ENCODE measurements at regions not wholly inside any gene's neighbourhood (a gene's known extent, or its start where the extent isn't known, plus 50 kb on each side); places are given as distances from the start of the nearest gene placed in this dataset.

- no peaks in the 10 kb centered on the region for H3K27me3 ChIP-seq (ENCODE audit: control insufficient read depth, insufficient read depth, low read length)
- DNase-seq (ENCODE audit: low read depth, low spot score): no peak
- TF ChIP-seq CTCF (IDR thresholded peaks at IDR 0.05; ENCODE audit: low read depth, low read length): no peak
- H3K4me3 ChIP-seq (ENCODE audit: low read depth, low read length): no peak overlapping the region
- CTCF ChIA-PET: no interaction called here
- POLR2A ChIA-PET: no interaction called here
- peak overlapping the region; percentile 61 for H3K27ac ChIP-seq (ENCODE audit: low read depth, low read length)
- peaks cover 24% of the 10 kb centered on the region for H3K9me3 ChIP-seq (ENCODE audit: control insufficient read depth, insufficient read depth, low read length)
Observed at GRCh38 chr5:2105141-2105540, 222.4 kb upstream of the IRX4 start.

- Histone ChIP-seq H3K27ac (ENCODE audit: low read depth, low read length) (peak overlapping the region; percentile 57), H3K27me3 (ENCODE audit: control insufficient read depth, insufficient read depth, low read length) (no peaks in the 10 kb centered on the region), H3K9me3 (ENCODE audit: control insufficient read depth, insufficient read depth, low read length) (peaks cover 24% of the 10 kb centered on the region), H3K4me3 (ENCODE audit: low read depth, low read length) (no peak overlapping the region)
- ChIA-PET CTCF (no interaction called here), POLR2A (no interaction called here)
- peak; percentile 23 for DNase-seq (ENCODE audit: low read depth, low spot score)
- no peak for TF ChIP-seq CTCF (IDR thresholded peaks at IDR 0.05; ENCODE audit: low read depth, low read length)
Observed at GRCh38 chr5:2103940-2104339, 221.2 kb upstream of the IRX4 start.

- no peak for DNase-seq (ENCODE audit: low read depth, low spot score)
- CTCF ChIA-PET: interaction anchor here (0.6 kb wide), 1 partner anchor 66 kb away, joined by 5 read pairs; no protein-coding TSS in a partner anchor
- POLR2A ChIA-PET: no interaction called here
- Histone ChIP-seq H3K27ac (ENCODE audit: low read depth, low read length) (no peak overlapping the region), H3K27me3 (ENCODE audit: control insufficient read depth, insufficient read depth, low read length) (no peaks in the 10 kb centered on the region), H3K9me3 (ENCODE audit: control insufficient read depth, insufficient read depth, low read length) (peaks cover 24% of the 10 kb centered on the region), H3K4me3 (ENCODE audit: low read depth, low read length) (no peak overlapping the region)
- TF ChIP-seq CTCF (IDR thresholded peaks at IDR 0.05; ENCODE audit: low read depth, low read length): no peak
Observed at GRCh38 chr5:2102819-2103776, 220.4 kb upstream of the IRX4 start.

GRCh38 chr5:2101685-2102084 lies 219.0 kb upstream of the IRX4 start:
- DNase-seq (ENCODE audit: low read depth, low spot score): no peak
- Histone ChIP-seq H3K4me3 (ENCODE audit: low read depth, low read length) (no peak overlapping the region), H3K9me3 (ENCODE audit: control insufficient read depth, insufficient read depth, low read length) (peaks cover 35% of the 10 kb centered on the region), H3K27ac (ENCODE audit: low read depth, low read length) (no peak overlapping the region), H3K27me3 (ENCODE audit: control insufficient read depth, insufficient read depth, low read length) (no peaks in the 10 kb centered on the region)
- ChIA-PET CTCF (no interaction called here), POLR2A (no interaction called here)
- no peak for TF ChIP-seq CTCF (IDR thresholded peaks at IDR 0.05; ENCODE audit: low read depth, low read length)

GRCh38 chr5:2096887-2097505 lies 214.3 kb upstream of the IRX4 start:
- ChIA-PET CTCF (no interaction called here), POLR2A (no interaction called here)
- no peak overlapping the region for H3K4me3 ChIP-seq (ENCODE audit: low read depth, low read length)
- peaks cover 33% of the 10 kb centered on the region for H3K9me3 ChIP-seq (ENCODE audit: control insufficient read depth, insufficient read depth, low read length)
- TF ChIP-seq CTCF (IDR thresholded peaks at IDR 0.05; ENCODE audit: low read depth, low read length): no peak
- H3K27ac ChIP-seq (ENCODE audit: low read depth, low read length): no peak overlapping the region
- no peaks in the 10 kb centered on the region for H3K27me3 ChIP-seq (ENCODE audit: control insufficient read depth, insufficient read depth, low read length)
- no peak for DNase-seq (ENCODE audit: low read depth, low spot score)
